IgD-negative memory B cell (primary cell): ENCODE measurements at regions not wholly inside any gene's neighbourhood (a gene's known extent, or its start where the extent isn't known, plus 50 kb on each side); places are given as distances from the start of the nearest gene placed in this dataset.

Experiments
- H3K27ac Mint-ChIP-seq, 3 donors: one replicate each; pipeline ENCODE4 v1.8.0; 2020 to 2022; ENCODE audit warnings: mild to moderate bottlenecking in 3 of 3, mixed read lengths in 3 of 3, moderate library complexity in 1 of 3
- H3K27me3 Mint-ChIP-seq: one replicate; pipeline ENCODE4 v1.8.0; 2021; ENCODE audit warnings: mixed read lengths
- H3K36me3 Mint-ChIP-seq: one replicate; pipeline ENCODE4 v1.8.0; 2020; ENCODE audit warnings: mild to moderate bottlenecking, mixed read lengths
- H3K4me1 Mint-ChIP-seq, 3 donors: one replicate each; pipeline ENCODE4 v1.8.0; 2020 to 2022; ENCODE audit warnings: mixed read lengths in 3 of 3, mild to moderate bottlenecking in 1 of 3
- H3K4me3 Mint-ChIP-seq, 4 donors: one replicate each; pipeline ENCODE4 v1.8.0; 2020 to 2022; ENCODE audit warnings: mild to moderate bottlenecking in 4 of 4, mixed read lengths in 4 of 4, moderate library complexity in 3 of 4
- H3K9me3 Mint-ChIP-seq, 3 donors: one replicate each; pipeline ENCODE4 v1.8.0; 2020 to 2021; ENCODE audit warnings: mixed read lengths in 3 of 3, mild to moderate bottlenecking in 1 of 3

GRCh38 chr1:229098903-229099578 lies 171.9 kb upstream of the RAB4A start:
- Mint-ChIP-seq H3K9me3 (peaks cover 2 to 9% (median 5%) of the 10 kb centered on the region in 3 donors), H3K27me3 (peaks cover 3% of the 10 kb centered on the region), H3K27ac (no peak overlapping the region), H3K4me1 (peaks cover 0 to 2% (median 0%) of the 10 kb centered on the region in 3 donors), H3K4me3 (no peak overlapping the region), H3K36me3 (no peaks in the 10 kb centered on the region)

- H3K4me3 Mint-ChIP-seq, result no peak overlapping the region
- peaks cover under 1 to 5% (median under 1%) of the 10 kb centered on the region in 3 donors for H3K9me3 Mint-ChIP-seq
- peaks cover 0 to 2% (median 0%) of the 10 kb centered on the region in 3 donors for H3K4me1 Mint-ChIP-seq
- H3K27me3 Mint-ChIP-seq, result peaks cover 3% of the 10 kb centered on the region
- H3K27ac Mint-ChIP-seq, result no peak overlapping the region
- no peaks in the 10 kb centered on the region for H3K36me3 Mint-ChIP-seq
These were observed 169.7 kb upstream of the RAB4A start for GRCh38 chr1:229101011-229101871.

GRCh38 chr1:229102741-229103391 lies 168.0 kb upstream of the RAB4A start:
- H3K4me1 Mint-ChIP-seq, result peaks cover 0 to 1% (median 0%) of the 10 kb centered on the region in 3 donors
- no peak overlapping the region for H3K27ac Mint-ChIP-seq
- H3K27me3 Mint-ChIP-seq, result peaks cover 7% of the 10 kb centered on the region
- H3K9me3 Mint-ChIP-seq, result peaks cover 0 to 3% (median 0%) of the 10 kb centered on the region in 3 donors
- H3K4me3 Mint-ChIP-seq, result no peak overlapping the region
- no peaks in the 10 kb centered on the region for H3K36me3 Mint-ChIP-seq

- peaks cover 0 to 3% (median 0%) of the 10 kb centered on the region in 3 donors for H3K9me3 Mint-ChIP-seq
- no peak overlapping the region for H3K27ac Mint-ChIP-seq
- H3K4me3 Mint-ChIP-seq, result no peak overlapping the region
- H3K27me3 Mint-ChIP-seq, result peaks cover 13% of the 10 kb centered on the region
- H3K36me3 Mint-ChIP-seq, result no peaks in the 10 kb centered on the region
- H3K4me1 Mint-ChIP-seq, result peaks cover 0 to 1% (median 0%) of the 10 kb centered on the region in 3 donors
These were observed 166.3 kb upstream of the RAB4A start for GRCh38 chr1:229104654-229105053.

GRCh38 chr1:229105109-229105508 lies 165.8 kb upstream of the RAB4A start:
- Mint-ChIP-seq H3K27me3 (peaks cover 13% of the 10 kb centered on the region), H3K4me1 (peaks cover 0 to 1% (median 0%) of the 10 kb centered on the region in 3 donors), H3K9me3 (peaks cover 0 to 3% (median 0%) of the 10 kb centered on the region in 3 donors), H3K4me3 (no peak overlapping the region), H3K27ac (no peak overlapping the region), H3K36me3 (no peaks in the 10 kb centered on the region)

GRCh38 chr1:229105822-229106525 lies 164.9 kb upstream of the RAB4A start:
- Mint-ChIP-seq H3K27ac (no peak overlapping the region), H3K4me1 (peaks cover 0 to 1% (median 0%) of the 10 kb centered on the region in 3 donors), H3K9me3 (peaks cover 0 to 3% (median 0%) of the 10 kb centered on the region in 3 donors), H3K27me3 (peaks cover 13% of the 10 kb centered on the region), H3K4me3 (no peak overlapping the region), H3K36me3 (no peaks in the 10 kb centered on the region)

- Mint-ChIP-seq H3K4me3 (no peak overlapping the region), H3K36me3 (no peaks in the 10 kb centered on the region), H3K4me1 (peaks cover 0 to 1% (median 1%) of the 10 kb centered on the region in 3 donors), H3K27ac (no peak overlapping the region), H3K27me3 (peaks cover 13% of the 10 kb centered on the region), H3K9me3 (peaks cover 0 to 3% (median 0%) of the 10 kb centered on the region in 3 donors)
These were observed 164.3 kb upstream of the RAB4A start for GRCh38 chr1:229106526-229107125.

GRCh38 chr1:229107304-229107815 lies 163.6 kb upstream of the RAB4A start:
- Mint-ChIP-seq H3K27me3 (peaks cover 13% of the 10 kb centered on the region), H3K27ac (no peak overlapping the region)

GRCh38 chr1:229107972-229108371 lies 162.9 kb upstream of the RAB4A start:
- Mint-ChIP-seq H3K27me3 (peaks cover 13% of the 10 kb centered on the region), H3K4me1 (peaks cover 0 to 1% (median 1%) of the 10 kb centered on the region in 3 donors), H3K4me3 (no peak overlapping the region), H3K36me3 (no peaks in the 10 kb centered on the region), H3K9me3 (peaks cover 0 to 3% (median 0%) of the 10 kb centered on the region in 3 donors), H3K27ac (no peak overlapping the region)

More at GRCh38 chr1:229107304-229107815, 163.6 kb upstream of the RAB4A start:
- Mint-ChIP-seq H3K9me3 (peaks cover 0 to 3% (median 0%) of the 10 kb centered on the region in 3 donors), H3K4me3 (no peak overlapping the region), H3K36me3 (no peaks in the 10 kb centered on the region), H3K4me1 (peaks cover 0 to 1% (median 1%) of the 10 kb centered on the region in 3 donors)

- H3K9me3 Mint-ChIP-seq, result no peaks in the 10 kb centered on the region
- no peaks in the 10 kb centered on the region for H3K36me3 Mint-ChIP-seq
- peaks cover 0 to 1% (median 1%) of the 10 kb centered on the region in 3 donors for H3K4me1 Mint-ChIP-seq
- H3K4me3 Mint-ChIP-seq, result no peak overlapping the region
- no peak overlapping the region for H3K27ac Mint-ChIP-seq
- peaks cover 13% of the 10 kb centered on the region for H3K27me3 Mint-ChIP-seq
These were observed 162.2 kb upstream of the RAB4A start for GRCh38 chr1:229108598-229109201.

GRCh38 chr1:229109320-229109761 lies 161.6 kb upstream of the RAB4A start:
- Mint-ChIP-seq H3K27ac (no peak overlapping the region), H3K36me3 (no peaks in the 10 kb centered on the region), H3K4me3 (no peak overlapping the region), H3K4me1 (peaks cover 0 to 1% (median 1%) of the 10 kb centered on the region in 3 donors), H3K27me3 (peaks cover 15% of the 10 kb centered on the region), H3K9me3 (no peaks in the 10 kb centered on the region)

- Mint-ChIP-seq H3K9me3 (no peaks in the 10 kb centered on the region), H3K36me3 (no peaks in the 10 kb centered on the region), H3K4me3 (no peak overlapping the region), H3K27me3 (peaks cover 18% of the 10 kb centered on the region), H3K4me1 (peaks cover 0 to 1% (median 1%) of the 10 kb centered on the region in 3 donors), H3K27ac (no peak overlapping the region)
These were observed 159.9 kb upstream of the RAB4A start for GRCh38 chr1:229110986-229111385.

GRCh38 chr1:229111703-229112319 lies 159.1 kb upstream of the RAB4A start:
- H3K4me1 Mint-ChIP-seq, result peaks cover 0 to 1% (median 0%) of the 10 kb centered on the region in 3 donors
- no peaks in the 10 kb centered on the region for H3K36me3 Mint-ChIP-seq
- H3K27ac Mint-ChIP-seq, result no peak overlapping the region

More at GRCh38 chr1:229111703-229112319, 159.1 kb upstream of the RAB4A start:
- Mint-ChIP-seq H3K27me3 (peaks cover 16% of the 10 kb centered on the region), H3K9me3 (no peaks in the 10 kb centered on the region), H3K4me3 (no peak overlapping the region)
